ENCODE measurements at regions not wholly inside any gene's neighbourhood (a gene's known extent, or its start where the extent isn't known, plus 50 kb on each side); places are given as distances from the start of the nearest gene placed in this dataset.

GRCh38 chrX:43255596-43255995 lies 400.5 kb upstream of the MAOA start:
- TF ChIP-seq, protein P1, sequence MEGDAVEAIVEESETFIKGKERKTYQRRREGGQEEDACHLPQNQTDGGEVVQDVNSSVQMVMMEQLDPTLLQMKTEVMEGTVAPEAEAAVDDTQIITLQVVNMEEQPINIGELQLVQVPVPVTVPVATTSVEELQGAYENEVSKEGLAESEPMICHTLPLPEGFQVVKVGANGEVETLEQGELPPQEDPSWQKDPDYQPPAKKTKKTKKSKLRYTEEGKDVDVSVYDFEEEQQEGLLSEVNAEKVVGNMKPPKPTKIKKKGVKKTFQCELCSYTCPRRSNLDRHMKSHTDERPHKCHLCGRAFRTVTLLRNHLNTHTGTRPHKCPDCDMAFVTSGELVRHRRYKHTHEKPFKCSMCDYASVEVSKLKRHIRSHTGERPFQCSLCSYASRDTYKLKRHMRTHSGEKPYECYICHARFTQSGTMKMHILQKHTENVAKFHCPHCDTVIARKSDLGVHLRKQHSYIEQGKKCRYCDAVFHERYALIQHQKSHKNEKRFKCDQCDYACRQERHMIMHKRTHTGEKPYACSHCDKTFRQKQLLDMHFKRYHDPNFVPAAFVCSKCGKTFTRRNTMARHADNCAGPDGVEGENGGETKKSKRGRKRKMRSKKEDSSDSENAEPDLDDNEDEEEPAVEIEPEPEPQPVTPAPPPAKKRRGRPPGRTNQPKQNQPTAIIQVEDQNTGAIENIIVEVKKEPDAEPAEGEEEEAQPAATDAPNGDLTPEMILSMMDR (IDR thresholded peaks at IDR 0.05), result no peak
- no peak for TF ChIP-seq POLR2A (IDR thresholded peaks at IDR 0.05)
